Fibroblast of skin of back (primary cell): ENCODE measurements at regions not wholly inside any gene's neighbourhood (a gene's known extent, or its start where the extent isn't known, plus 50 kb on each side); places are given as distances from the start of the nearest gene placed in this dataset.
"Not testable (repeated sequence)": the region's sequence is repeated elsewhere in the genome, so short reads cannot be mapped to it uniquely, and the experiment has no call there.

Experiments
- DNase-seq: peaks from one replicate; pipeline ENCODE4 v3.0.0-alpha.2; 2013

DNA sequence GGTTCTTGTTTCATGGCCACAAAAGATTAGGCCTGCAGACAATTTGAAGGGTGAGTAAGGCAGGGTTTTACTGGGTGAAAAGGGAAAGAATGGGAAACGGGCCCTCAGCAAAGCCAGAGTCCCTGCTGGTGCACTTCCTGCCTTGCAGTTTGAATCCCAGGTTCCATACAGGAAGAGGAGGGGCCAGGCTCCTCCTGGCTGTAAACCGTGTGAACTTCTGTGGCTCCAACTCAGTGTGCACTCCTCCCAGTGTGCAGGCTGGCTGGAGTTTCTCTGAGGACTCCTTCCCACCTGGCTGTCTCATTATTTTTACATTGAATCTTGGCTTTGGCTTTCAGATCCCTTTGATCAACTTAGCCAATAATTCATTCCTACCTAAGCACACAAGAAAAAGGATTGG is 367.1 kb upstream of the KLF4 start:
- peak; percentile 9 for DNase-seq

DNA sequence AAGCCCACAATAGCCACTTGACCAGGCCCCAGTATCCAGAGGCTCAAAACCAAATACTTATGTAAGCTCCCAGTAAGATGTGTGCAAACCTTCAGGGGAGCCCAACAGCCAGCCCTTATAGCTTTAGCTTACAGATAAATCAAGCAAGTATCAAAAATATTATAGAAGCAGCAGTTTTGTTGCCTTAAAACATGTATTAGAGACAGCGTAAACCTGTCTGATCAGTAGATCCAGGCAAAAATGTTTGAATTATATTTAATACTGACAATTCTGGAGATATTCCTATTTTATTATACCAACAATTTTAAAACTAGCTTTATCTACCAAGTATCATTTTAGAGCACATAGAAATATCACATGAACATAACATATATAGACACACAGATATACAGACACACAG is 365.6 kb upstream of the KLF4 start:
- no peak for DNase-seq

DNA sequence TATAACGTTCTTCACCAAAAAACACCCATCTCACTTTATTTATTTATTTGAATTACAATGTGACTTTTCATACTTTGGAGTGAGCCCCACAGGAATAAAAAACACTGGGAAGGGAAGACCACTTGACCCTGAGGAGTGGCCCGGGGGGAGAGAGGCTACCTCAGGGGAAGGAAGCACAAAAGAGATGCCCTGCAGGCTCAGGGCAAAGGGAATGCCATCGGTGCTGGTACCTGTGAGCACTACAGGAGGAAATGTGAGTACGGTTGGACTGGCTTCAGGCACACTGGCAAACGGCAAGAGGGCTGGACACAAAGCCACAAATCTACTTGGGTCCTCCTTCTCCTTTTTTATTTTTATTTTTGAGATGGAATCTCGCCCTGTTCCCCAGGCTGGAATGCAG is 363.9 kb upstream of the KLF4 start:
- no peak for DNase-seq

DNA sequence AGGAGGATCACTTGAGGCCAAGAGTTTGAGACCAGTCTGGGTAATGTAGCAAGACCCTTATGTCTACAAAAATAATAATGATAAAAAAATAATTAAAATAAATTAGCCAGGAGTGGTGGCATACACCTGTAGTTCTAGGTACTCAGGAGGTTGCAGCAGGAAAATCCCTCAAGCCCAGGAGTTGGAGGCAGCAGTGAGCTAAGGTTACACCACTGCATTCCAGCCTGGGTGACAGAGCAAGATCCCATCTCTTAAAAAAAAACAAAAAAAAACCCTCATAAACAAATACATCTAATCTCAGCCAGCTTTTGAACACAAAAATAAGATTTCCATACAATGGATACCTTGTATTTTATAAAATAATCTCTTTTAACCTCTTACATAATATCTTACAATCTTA is 363.3 kb upstream of the KLF4 start:
- no peak for DNase-seq

DNA sequence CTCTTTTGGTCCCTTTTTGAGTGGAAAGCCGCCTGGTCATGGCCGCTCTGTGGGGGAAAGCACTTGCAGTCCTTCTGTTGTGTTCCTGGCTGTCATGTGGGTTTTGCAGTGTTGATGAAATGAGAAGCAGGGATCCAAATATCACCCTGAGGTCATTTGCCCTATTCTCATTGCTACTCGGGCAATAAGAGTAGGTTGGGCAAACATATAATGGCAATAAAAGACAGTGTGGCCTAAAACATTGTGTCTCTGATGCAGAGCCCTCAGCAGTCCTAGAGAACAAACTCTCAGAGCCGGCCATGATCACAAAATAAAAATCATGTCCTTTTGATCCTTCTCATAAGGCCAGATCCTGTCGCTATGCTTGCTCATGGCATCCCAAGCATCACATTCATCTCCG is 361.1 kb upstream of the KLF4 start:
- DNase-seq: no peak

DNA sequence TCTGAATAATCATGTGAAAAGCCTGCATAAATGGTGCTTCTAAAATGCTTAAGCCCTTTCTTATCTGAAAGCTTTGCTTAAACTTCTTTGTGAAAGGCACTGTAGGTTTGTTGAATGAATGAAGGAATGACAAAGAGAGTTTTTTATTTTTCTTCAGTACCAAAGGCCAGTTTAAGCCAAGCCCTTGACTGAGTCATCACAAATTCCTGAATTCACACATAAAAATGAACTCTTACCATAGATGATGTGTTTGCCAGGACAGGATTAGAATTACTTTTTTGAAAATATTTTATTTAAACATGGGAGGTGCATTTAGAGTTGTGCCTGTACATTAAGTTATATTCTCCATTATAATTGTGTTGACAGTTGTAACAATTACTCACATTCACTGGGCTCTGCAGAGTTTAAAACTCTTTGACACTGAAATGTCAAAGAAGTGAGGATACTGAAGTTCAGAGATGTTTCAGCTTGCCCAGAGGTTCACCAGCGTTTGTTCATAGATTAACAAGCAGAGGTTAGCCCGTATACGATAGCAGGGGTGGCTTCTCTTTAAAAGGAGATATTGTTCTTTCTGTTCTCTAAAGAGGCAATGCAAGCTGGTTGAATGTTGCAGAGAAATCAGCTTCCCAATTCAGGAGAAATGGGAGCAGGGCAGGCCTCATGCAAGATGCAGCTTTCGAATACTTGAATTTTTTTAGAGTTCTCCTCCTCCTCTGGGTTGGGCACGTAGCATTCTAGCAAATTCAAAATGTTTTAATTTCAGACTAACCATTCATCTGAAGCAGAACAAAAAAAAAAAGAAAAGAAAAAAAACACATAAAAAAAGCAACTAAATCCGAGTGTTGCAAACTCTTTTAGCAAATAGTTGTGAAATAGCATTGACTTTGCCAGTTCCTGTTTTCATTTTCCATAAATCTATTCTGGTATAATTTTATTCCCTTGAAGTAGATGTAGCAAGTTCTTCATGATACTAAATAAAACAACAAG is 358.7 kb upstream of the KLF4 start:
- DNase-seq: peak; percentile 65

DNA sequence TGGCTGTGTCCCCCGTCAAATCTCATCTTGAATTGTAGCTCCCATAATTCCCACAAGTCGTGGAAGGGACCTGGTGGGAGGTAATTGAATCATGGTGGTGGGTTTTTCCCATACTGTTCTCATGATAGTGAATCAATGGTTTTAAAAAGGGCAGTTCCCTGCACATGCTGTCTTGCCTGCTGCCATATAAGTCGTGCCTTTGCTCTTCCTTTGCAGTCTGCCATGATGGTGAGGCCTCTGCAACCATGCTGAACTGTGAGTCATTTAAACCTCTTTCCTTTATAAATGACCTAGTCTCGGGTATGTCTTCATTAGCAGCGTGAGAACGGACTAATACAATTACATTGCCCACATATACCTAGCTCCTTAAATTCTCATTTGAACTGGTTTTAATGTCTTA is 353.0 kb upstream of the KLF4 start:
- DNase-seq: no peak

DNA sequence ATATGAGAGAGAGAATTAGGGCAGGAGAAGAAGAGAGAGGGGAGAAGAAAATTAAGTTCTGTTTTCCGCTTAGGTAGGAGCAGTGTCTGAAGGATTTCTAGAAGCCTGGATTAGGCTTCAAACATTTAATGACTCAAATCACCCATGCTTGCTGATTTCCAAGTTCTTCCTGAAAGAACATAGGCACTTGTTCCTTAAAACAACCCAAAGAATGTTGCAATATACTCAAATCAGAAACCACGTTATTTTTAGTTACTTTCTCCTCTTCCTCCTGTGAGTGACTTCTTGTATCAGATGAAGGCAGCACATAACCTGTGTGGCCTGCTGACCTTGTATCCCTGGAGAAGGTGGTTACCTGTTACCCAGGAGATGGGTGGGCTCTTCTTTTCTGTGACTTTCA is 351.5 kb upstream of the KLF4 start:
- no peak for DNase-seq

DNA sequence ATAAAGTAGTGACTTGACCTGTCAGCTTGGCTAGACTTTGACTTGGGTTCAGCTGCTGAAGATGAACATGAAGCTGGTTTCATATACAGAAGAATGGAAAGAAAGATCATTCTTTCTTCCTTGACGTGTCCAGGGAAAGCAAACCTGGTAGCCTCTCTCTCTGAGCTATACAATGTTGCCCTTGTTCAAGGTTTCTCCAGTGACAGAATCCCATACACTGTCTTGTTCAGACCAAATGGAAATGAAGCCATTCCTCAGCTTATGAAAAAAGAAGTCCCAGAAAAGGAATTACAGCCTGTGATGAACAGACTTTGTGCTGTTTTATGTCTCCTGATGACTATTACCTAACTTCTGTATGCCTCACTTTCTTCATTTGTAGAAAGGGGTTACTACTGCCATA is 349.8 kb upstream of the KLF4 start:
- DNase-seq: no peak

DNA sequence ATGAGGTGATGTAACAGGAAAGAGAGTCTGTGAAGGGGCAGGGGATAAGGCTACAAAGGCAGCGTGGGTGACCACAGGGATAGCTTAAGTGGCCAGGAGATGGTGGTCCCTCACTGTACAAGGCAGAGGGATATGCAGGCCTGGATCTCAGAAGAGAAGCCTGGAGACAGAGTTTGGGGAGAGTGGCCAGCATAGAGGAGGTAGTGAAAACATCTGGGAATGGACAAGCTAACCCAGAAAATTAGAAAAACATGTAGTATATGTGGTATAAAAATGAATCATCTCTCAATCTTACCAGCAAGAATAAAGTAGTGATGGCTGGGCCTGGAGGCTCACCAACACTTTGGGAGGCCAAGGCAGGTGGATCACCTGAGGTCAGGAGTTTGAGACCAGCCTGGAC is 349.2 kb upstream of the KLF4 start:
- no peak for DNase-seq

DNA sequence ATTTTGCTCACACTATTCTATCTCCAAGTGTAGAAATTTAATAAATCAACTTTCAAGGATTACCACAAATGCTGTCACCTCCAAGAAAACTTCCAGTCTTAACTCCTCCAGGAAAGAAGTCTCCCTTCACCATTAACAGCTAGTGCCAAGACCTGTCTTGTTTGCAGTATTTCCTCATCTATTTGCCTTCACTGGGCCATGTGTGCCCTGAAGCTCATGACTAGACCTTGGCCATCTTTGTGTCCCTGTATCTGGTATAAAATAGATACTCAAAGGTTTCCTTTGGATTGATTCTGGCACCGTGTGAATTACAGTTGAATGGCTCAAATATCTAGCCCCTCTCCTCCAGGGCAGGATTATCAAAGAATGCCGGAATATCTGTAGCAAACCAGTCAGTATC is 346.7 kb upstream of the KLF4 start:
- no peak for DNase-seq

DNA sequence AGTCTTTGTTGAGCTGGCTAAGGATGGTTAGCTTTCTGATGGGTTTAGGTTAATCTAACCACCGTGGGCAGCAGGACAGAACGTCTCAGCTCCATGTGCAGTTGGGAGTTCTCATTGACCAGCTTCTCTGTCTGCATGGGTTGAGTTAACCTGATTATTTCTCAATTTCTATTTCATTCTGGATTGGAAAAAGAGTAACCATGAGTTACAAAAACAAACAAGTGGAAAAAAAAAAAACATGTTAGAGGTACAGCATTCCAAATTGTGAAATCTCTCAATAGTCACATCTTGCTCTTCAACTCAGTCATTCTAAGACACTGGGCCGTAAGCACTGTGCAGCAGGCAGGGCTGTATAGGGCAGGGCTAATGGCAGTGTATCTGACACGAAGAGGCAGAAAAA is 343.7 kb upstream of the KLF4 start:
- no peak for DNase-seq

DNA sequence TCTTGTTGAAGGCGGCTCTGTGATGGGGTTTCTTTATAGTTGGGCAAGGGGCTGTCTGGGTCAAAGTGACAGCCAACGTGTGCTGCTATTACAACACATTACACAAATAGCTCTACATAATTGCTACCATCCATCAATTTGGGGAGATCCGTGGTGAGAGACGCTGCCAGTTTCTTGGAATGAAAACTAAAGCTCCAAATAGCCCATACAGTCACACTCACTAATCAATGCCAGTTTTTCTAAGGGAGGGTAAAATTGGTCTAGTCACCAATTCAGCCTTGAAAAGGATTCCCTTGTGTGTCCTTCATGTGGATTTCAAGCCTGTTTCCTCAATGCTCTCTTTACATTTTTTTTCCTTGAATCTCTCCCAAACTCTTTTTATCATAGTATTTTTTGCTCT is 343.3 kb upstream of the KLF4 start:
- DNase-seq: no peak

DNA sequence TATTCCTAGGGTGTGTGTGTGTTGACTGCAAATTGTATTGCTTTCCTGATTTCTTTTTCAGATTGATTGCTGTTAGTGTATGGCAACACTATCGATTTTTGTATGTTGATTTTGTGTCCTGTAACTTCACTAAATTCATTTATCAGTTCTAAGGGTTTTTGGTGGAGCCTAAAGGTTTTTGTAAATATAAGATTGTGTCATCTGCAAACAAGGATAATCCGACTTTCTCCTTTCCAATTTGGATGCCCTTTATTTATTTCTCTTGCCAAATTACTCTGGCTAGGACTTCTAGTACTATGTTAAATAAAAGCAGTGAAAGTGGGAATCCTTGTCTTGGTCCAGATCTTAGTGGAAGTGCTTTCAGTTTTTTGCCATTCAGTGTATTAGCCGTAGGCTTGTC is 340.9 kb upstream of the KLF4 start:
- no peak for DNase-seq

DNA sequence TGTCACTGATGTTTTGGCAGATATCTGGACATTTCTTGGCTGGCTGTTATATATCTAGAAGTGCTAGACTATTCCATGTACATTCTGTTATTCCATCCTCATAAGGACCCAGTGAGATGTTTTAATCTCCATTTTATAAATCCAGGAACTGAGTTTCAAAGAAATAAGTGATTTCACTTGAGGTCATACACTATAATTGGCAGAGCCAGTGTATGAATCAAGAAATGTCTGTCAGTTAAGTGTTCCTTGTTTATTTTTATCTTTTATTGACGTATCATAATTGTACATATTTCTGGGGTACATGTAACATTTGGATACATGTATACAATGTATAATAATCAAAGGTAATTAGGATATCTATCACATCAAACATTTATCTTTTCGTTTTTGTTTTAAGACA is 338.3 kb upstream of the KLF4 start:
- no peak for DNase-seq

DNA sequence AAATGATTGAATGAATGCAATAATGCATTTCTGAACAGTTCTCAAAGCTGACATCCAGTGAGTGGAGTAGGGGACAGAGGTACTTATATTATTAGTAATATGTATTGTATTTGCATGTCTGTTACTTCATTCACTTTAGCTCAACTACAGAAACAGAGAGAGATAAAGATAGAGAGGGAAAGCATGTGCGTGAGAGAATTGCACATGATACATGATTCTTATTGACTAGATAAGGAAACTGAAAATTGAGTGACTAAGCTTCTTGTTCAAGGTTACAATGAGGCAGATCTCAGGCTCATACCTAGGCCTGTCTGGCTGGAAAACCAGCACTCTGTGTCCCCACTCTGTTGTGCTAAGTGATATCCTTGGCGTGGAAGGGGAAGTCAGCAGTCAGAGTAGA is 337.7 kb upstream of the KLF4 start:
- no peak for DNase-seq

DNA sequence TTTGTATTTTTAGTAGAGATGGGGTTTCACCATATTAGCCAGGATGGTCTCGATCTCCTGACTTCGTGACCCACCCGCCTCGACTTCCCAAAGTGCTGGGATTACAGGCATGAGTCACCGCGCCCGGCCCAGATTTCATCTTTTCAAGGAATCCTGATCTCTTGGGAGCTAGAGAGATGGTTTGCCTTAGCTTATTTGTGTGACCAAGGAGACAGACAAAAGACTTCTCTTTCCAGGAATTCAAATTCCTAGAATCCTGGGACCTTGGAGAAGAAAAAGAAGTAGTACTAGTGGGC is 337.1 kb upstream of the KLF4 start:
- DNase-seq: not testable (repeated sequence)

DNA sequence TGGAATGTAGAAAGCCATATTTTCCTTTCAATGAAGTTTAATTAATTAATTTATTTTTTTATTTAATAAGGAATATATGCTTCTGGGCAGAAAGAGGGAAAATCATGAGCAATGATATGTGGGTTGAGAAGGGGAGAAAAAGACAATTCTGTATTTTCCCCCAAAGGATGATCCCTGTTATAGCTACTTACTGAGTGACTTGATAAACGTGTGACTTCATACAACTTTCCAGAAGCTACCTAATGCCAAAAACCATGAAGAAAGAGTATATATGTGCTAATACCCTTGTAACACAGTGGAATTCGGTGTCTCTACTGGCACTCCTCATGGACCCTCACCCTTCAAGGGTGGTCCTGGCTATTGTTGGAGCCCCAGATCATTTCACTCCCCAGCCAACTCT is 335.0 kb upstream of the KLF4 start:
- DNase-seq: no peak

DNA sequence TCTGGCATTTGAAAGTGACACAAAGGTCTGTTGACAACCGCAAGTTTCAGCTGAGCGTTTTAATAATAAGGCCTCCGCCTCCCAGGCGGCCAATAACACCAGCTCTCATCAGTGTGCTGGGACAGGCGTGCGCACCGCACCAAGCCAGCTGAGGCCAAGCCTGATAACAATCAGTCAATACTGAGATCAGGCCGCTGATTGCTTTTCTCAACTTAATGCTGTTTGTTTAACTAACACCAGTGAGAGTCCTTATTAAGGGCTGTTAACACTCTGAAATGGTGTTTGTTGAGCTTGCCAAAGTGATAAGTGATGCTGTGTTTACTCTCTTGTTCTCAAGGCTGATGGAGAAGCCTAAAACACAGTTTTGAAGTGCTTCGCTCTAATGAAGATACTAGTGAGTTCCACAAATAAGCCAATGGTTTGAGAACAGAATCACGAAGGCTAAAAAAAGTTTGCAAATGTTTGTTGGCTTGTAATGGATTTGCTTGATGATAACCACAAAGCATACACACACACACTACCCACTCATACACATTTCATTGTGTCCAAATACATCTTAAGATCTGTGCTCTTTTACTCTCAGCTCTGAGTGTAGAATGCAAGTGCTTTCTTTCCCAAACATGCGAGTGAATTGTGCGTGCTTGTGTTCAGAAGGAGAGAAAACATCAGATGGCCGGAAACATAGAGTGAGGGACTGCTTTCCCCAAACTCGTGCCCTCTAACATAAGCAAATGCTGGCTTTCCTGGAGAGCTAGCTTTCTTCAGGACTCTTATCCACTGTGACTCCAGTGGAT is 330.4 kb upstream of the KLF4 start:
- no peak for DNase-seq

DNA sequence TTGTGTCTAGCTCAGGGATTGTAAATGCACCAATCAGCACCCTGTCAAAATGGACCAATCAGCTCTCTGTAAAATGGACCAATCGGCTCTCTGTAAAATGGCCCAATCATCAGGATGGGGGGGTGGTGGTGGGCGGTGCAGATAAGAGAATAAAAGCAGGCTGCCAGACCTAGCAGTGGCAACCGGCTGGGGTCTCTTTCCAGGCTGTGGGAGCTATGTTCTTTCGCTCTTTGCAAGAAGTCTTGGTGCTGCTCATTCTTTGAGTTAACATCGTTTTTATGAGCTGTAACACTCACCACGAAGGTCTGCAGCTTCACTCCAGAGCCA is 328.9 kb upstream of the KLF4 start:
- DNase-seq: not testable (repeated sequence)

DNA sequence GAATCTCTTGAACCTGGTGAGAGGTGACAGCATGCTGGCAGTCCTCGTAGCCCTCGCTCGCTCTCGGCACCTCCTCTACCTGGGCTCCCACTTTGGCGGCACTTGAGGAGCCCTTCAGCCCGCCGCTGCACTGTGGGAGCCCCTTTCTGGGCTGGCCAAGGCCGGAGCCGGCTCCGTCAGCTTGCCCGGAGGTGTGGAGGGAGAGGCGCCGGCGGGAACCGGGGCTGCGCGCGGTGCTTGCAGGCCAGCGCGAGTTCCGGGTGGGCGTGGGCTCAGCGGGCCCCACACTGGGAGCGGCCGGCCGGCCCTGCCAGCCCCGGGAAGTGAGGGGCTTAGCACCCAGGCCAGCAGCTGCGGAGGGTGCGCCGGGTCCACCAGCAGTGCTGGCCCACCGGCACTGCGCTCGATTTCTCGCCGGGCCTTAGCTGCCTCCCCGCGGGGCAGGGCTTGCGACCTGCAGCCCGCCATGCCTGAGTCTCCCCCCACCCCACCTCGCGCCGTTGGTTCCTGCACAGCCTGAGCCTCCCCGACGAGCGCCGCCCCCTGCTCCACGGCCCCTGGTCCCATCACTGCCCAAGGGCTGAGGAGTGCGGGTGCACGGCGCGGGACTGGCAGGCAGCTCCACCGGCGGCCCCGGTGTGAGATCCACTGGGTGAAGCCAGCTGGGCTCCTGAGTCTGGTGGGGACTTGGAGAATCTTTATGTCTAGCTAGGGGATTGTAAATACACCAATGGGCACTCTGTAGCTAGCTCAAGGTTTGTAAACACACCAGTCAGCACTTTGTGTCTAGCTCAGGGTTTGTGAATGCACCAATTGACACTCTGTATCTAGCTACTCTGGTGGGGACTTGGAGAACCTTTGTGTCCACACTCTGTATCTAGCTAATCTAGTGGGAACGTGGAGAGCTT is 328.3 kb upstream of the KLF4 start:
- not testable (repeated sequence) for DNase-seq

DNA sequence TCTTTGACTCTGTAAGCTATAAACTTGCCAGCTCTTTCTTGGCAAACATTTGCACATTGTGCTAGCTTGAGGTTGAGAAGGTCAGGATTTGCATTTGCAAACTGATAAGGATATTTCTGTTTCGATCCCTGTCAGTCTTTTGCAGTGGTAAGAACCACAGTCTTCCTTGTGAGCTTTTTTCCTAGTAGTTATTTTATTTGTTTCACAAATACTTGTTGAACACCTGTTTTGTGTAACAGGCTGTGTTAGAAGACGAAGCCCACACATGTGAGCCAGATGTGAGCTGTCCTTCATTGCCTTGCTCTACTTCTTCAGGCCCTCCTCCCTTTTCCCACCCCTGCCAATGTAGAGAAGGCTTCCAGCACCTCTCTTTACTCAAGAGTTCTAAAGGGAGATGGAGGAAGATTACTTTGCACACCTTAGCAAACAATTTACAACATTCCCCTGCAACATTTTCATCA is 327.0 kb upstream of the KLF4 start:
- no peak for DNase-seq
